ENCODE measurements at regions not wholly inside any gene's neighbourhood (a gene's known extent, or its start where the extent isn't known, plus 50 kb on each side); places are given as distances from the start of the nearest gene placed in this dataset.

GRCh38 chr7:57482-58255, 134.7 kb upstream of the FAM20C start:
- ChIA-PET POLR2A (interaction anchor here (0.6 kb wide), 1 partner anchor 1066 kb away, joined by 3 read pairs; no protein-coding TSS in a partner anchor), CTCF (interaction anchor here (0.7 to 1.6 kb wide), 4 partner anchors 11 to 163 kb away, joined by 3 to 5 read pairs (median 4); no protein-coding TSS in a partner anchor)
- Mint-ChIP-seq H3K27me3 (ENCODE audit: low read depth) (no peaks in the 10 kb centered on the region), H3K27ac (no peak overlapping the region), H3K36me3 (peaks cover 2% of the 10 kb centered on the region; the same call in 1 of the 2 replicates), H3K9me3 (peaks cover 12% of the 10 kb centered on the region), H3K4me3 (no peak overlapping the region), H3K4me1 (peaks cover 36% of the 10 kb centered on the region)
- TF ChIP-seq ATF6 (CRISPR knock-in tag; IDR thresholded peaks at IDR 0.05) = no peak
- TF ChIP-seq SMAD4 (CRISPR knock-in tag; IDR thresholded peaks at IDR 0.05) = no peak
- no peak for TF ChIP-seq CBFB (CRISPR knock-in tag; IDR thresholded peaks at IDR 0.05; ENCODE audit: low read depth)
- TF ChIP-seq ZNF263 (CRISPR knock-in tag; IDR thresholded peaks at IDR 0.05; ENCODE audit: low read depth) = no peak
- no peak for TF ChIP-seq JAZF1 (CRISPR knock-in tag; IDR thresholded peaks at IDR 0.05)
- no peak for TF ChIP-seq NR1H2 (CRISPR knock-in tag; IDR thresholded peaks at IDR 0.05)
- no peak for TF ChIP-seq PRDM15 (CRISPR knock-in tag; IDR thresholded peaks at IDR 0.05)
- no peak for TF ChIP-seq ATF2 (CRISPR knock-in tag; IDR thresholded peaks at IDR 0.05; ENCODE audit: borderline replicate concordance, low read depth)
- TF ChIP-seq ZNF232 (CRISPR knock-in tag; IDR thresholded peaks at IDR 0.05) = no peak
- TF ChIP-seq, protein P1, sequence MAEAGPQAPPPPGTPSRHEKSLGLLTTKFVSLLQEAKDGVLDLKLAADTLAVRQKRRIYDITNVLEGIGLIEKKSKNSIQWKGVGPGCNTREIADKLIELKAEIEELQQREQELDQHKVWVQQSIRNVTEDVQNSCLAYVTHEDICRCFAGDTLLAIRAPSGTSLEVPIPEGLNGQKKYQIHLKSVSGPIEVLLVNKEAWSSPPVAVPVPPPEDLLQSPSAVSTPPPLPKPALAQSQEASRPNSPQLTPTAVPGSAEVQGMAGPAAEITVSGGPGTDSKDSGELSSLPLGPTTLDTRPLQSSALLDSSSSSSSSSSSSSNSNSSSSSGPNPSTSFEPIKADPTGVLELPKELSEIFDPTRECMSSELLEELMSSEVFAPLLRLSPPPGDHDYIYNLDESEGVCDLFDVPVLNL (CRISPR knock-in tag; IDR thresholded peaks at IDR 0.05; ENCODE audit: borderline replicate concordance, low read depth) = no peak
- TF ChIP-seq, protein P2, sequence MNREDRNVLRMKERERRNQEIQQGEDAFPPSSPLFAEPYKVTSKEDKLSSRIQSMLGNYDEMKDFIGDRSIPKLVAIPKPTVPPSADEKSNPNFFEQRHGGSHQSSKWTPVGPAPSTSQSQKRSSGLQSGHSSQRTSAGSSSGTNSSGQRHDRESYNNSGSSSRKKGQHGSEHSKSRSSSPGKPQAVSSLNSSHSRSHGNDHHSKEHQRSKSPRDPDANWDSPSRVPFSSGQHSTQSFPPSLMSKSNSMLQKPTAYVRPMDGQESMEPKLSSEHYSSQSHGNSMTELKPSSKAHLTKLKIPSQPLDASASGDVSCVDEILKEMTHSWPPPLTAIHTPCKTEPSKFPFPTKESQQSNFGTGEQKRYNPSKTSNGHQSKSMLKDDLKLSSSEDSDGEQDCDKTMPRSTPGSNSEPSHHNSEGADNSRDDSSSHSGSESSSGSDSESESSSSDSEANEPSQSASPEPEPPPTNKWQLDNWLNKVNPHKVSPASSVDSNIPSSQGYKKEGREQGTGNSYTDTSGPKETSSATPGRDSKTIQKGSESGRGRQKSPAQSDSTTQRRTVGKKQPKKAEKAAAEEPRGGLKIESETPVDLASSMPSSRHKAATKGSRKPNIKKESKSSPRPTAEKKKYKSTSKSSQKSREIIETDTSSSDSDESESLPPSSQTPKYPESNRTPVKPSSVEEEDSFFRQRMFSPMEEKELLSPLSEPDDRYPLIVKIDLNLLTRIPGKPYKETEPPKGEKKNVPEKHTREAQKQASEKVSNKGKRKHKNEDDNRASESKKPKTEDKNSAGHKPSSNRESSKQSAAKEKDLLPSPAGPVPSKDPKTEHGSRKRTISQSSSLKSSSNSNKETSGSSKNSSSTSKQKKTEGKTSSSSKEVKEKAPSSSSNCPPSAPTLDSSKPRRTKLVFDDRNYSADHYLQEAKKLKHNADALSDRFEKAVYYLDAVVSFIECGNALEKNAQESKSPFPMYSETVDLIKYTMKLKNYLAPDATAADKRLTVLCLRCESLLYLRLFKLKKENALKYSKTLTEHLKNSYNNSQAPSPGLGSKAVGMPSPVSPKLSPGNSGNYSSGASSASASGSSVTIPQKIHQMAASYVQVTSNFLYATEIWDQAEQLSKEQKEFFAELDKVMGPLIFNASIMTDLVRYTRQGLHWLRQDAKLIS (CRISPR knock-in tag; IDR thresholded peaks at IDR 0.05; ENCODE audit: borderline replicate concordance) = no peak
- TF ChIP-seq, protein P3, sequence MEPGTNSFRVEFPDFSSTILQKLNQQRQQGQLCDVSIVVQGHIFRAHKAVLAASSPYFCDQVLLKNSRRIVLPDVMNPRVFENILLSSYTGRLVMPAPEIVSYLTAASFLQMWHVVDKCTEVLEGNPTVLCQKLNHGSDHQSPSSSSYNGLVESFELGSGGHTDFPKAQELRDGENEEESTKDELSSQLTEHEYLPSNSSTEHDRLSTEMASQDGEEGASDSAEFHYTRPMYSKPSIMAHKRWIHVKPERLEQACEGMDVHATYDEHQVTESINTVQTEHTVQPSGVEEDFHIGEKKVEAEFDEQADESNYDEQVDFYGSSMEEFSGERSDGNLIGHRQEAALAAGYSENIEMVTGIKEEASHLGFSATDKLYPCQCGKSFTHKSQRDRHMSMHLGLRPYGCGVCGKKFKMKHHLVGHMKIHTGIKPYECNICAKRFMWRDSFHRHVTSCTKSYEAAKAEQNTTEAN (CRISPR knock-in tag; IDR thresholded peaks at IDR 0.05) = no peak
- TF ChIP-seq, protein P4, sequence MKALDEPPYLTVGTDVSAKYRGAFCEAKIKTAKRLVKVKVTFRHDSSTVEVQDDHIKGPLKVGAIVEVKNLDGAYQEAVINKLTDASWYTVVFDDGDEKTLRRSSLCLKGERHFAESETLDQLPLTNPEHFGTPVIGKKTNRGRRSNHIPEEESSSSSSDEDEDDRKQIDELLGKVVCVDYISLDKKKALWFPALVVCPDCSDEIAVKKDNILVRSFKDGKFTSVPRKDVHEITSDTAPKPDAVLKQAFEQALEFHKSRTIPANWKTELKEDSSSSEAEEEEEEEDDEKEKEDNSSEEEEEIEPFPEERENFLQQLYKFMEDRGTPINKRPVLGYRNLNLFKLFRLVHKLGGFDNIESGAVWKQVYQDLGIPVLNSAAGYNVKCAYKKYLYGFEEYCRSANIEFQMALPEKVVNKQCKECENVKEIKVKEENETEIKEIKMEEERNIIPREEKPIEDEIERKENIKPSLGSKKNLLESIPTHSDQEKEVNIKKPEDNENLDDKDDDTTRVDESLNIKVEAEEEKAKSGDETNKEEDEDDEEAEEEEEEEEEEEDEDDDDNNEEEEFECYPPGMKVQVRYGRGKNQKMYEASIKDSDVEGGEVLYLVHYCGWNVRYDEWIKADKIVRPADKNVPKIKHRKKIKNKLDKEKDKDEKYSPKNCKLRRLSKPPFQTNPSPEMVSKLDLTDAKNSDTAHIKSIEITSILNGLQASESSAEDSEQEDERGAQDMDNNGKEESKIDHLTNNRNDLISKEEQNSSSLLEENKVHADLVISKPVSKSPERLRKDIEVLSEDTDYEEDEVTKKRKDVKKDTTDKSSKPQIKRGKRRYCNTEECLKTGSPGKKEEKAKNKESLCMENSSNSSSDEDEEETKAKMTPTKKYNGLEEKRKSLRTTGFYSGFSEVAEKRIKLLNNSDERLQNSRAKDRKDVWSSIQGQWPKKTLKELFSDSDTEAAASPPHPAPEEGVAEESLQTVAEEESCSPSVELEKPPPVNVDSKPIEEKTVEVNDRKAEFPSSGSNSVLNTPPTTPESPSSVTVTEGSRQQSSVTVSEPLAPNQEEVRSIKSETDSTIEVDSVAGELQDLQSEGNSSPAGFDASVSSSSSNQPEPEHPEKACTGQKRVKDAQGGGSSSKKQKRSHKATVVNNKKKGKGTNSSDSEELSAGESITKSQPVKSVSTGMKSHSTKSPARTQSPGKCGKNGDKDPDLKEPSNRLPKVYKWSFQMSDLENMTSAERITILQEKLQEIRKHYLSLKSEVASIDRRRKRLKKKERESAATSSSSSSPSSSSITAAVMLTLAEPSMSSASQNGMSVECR (CRISPR knock-in tag; IDR thresholded peaks at IDR 0.05; ENCODE audit: borderline replicate concordance) = no peak
- no peak for TF ChIP-seq ATF3 (CRISPR knock-in tag; conservative IDR thresholded peaks at IDR 0.05)
- TF ChIP-seq OVOL2 (CRISPR knock-in tag; IDR thresholded peaks at IDR 0.05; ENCODE audit: borderline replicate concordance) = no peak
- DNase-seq (ENCODE audit: low spot score) (no peak), ATAC-seq (no peak)
